ENCODE measurements at regions not wholly inside any gene's neighbourhood (a gene's known extent, or its start where the extent isn't known, plus 50 kb on each side); places are given as distances from the start of the nearest gene placed in this dataset.

DNA sequence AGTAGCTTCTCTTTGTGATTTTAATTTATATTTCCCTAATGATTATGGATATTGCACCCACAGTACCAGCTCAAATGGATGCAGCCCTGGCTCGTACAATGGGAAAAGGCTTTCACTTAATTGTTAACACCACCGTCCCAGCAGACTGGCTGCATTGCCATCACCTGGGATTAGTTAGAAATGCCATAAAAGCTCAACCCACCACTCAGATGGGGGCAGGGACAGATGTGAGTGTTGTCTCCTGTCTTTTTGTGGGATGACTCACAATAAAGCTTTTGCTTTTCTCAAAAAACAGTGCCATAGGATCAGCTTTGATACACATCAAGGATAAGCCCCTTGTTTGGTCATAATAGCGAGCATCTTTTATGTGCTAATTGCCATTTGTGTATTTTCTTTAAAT is 729.1 kb downstream of the TNS3 start:
- no peak for ATAC-seq
- TF ChIP-seq EZH2phosphoT487 (IDR thresholded peaks at IDR 0.05; ENCODE audit: unreplicated experiment) (no peak), ZNF331 (CRISPR knock-in tag; IDR thresholded peaks at IDR 0.05; ENCODE audit: low read depth) (no peak), NANOG (IDR thresholded peaks at IDR 0.05; ENCODE audit: borderline replicate concordance) (no peak), STAT1 (IDR thresholded peaks at IDR 0.05; ENCODE audit: unreplicated experiment) (no peak)
- TF ChIP-seq, protein P1, sequence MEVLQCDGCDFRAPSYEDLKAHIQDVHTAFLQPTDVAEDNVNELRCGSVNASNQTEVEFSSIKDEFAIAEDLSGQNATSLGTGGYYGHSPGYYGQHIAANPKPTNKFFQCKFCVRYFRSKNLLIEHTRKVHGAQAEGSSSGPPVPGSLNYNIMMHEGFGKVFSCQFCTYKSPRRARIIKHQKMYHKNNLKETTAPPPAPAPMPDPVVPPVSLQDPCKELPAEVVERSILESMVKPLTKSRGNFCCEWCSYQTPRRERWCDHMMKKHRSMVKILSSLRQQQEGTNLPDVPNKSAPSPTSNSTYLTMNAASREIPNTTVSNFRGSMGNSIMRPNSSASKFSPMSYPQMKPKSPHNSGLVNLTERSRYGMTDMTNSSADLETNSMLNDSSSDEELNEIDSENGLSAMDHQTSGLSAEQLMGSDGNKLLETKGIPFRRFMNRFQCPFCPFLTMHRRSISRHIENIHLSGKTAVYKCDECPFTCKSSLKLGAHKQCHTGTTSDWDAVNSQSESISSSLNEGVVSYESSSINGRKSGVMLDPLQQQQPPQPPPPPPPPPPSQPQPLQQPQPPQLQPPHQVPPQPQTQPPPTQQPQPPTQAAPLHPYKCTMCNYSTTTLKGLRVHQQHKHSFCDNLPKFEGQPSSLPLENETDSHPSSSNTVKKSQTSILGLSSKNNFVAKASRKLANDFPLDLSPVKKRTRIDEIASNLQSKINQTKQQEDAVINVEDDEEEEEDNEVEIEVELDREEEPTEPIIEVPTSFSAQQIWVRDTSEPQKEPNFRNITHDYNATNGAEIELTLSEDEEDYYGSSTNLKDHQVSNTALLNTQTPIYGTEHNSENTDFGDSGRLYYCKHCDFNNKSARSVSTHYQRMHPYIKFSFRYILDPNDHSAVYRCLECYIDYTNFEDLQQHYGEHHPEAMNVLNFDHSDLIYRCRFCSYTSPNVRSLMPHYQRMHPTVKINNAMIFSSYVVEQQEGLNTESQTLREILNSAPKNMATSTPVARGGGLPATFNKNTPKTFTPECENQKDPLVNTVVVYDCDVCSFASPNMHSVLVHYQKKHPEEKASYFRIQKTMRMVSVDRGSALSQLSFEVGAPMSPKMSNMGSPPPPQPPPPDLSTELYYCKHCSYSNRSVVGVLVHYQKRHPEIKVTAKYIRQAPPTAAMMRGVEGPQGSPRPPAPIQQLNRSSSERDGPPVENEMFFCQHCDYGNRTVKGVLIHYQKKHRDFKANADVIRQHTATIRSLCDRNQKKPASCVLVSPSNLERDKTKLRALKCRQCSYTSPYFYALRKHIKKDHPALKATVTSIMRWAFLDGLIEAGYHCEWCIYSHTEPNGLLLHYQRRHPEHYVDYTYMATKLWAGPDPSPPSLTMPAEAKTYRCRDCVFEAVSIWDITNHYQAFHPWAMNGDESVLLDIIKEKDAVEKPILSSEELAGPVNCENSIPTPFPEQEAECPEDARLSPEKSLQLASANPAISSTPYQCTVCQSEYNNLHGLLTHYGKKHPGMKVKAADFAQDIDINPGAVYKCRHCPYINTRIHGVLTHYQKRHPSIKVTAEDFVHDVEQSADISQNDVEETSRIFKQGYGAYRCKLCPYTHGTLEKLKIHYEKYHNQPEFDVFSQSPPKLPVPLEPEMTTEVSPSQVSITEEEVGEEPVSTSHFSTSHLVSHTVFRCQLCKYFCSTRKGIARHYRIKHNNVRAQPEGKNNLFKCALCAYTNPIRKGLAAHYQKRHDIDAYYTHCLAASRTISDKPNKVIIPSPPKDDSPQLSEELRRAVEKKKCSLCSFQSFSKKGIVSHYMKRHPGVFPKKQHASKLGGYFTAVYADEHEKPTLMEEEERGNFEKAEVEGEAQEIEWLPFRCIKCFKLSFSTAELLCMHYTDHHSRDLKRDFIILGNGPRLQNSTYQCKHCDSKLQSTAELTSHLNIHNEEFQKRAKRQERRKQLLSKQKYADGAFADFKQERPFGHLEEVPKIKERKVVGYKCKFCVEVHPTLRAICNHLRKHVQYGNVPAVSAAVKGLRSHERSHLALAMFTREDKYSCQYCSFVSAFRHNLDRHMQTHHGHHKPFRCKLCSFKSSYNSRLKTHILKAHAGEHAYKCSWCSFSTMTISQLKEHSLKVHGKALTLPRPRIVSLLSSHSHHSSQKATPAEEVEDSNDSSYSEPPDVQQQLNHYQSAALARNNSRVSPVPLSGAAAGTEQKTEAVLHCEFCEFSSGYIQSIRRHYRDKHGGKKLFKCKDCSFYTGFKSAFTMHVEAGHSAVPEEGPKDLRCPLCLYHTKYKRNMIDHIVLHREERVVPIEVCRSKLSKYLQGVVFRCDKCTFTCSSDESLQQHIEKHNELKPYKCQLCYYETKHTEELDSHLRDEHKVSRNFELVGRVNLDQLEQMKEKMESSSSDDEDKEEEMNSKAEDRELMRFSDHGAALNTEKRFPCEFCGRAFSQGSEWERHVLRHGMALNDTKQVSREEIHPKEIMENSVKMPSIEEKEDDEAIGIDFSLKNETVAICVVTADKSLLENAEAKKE (CRISPR knock-in tag; IDR thresholded peaks at IDR 0.05) = no peak
- TF ChIP-seq, protein P2, sequence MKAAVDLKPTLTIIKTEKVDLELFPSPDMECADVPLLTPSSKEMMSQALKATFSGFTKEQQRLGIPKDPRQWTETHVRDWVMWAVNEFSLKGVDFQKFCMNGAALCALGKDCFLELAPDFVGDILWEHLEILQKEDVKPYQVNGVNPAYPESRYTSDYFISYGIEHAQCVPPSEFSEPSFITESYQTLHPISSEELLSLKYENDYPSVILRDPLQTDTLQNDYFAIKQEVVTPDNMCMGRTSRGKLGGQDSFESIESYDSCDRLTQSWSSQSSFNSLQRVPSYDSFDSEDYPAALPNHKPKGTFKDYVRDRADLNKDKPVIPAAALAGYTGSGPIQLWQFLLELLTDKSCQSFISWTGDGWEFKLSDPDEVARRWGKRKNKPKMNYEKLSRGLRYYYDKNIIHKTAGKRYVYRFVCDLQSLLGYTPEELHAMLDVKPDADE (IDR thresholded peaks at IDR 0.05) = no peak
- H3K27me3 ChIP-seq (ENCODE audit: insufficient read depth) = no peaks in the 10 kb centered on the region
- H3K36me3 ChIP-seq (ENCODE audit: insufficient read depth) = no peaks in the 10 kb centered on the region
- H4K20me1 ChIP-seq (replicated peaks; ENCODE audit: insufficient read depth) = no peaks in the 10 kb centered on the region
- Mint-ChIP-seq H3K27me3 (ENCODE audit: insufficient read depth, low read depth, poor library complexity) (no peaks in the 10 kb centered on the region), H3K27ac (no peak overlapping the region), H3K4me1 (no peaks in the 10 kb centered on the region), H3K4me3 (no peak overlapping the region), H3K36me3 (ENCODE audit: low read depth) (no peaks in the 10 kb centered on the region), H3K9me3 (no peaks in the 10 kb centered on the region)
- no peaks in the 10 kb centered on the region for H3K4me1 ChIP-seq (ENCODE audit: insufficient read depth)
- no peaks in the 10 kb centered on the region for H3F3A ChIP-seq (replicated peaks; ENCODE audit: low read depth)
- 0 out of 2 replicates have a peak, but pooled peaks cover 5% of the 10 kb centered on the region for H3K9me2 ChIP-seq (ENCODE audit: insufficient read depth)
- no peak overlapping the region for H3K4me3 ChIP-seq
- DNase-seq (ENCODE audit: low spot score) = no peak
- H3K79me2 ChIP-seq (replicated peaks; ENCODE audit: insufficient read depth) = no peaks in the 10 kb centered on the region
- no peak overlapping the region for H3K27ac ChIP-seq (ENCODE audit: low read depth)
- no peak overlapping the region for H3K4me2 ChIP-seq
- H2AFZ ChIP-seq = no peak overlapping the region
